K562 (cell line): ENCODE measurements at regions not wholly inside any gene's neighbourhood (a gene's known extent, or its start where the extent isn't known, plus 50 kb on each side); places are given as distances from the start of the nearest gene placed in this dataset.

Experiments
- ATAC-seq: fragments of 200-7000 bp; cut with Tn5 transposase; 3 replicates; pipeline ENCODE4 v1.9.1; 2020; ENCODE audit warnings: moderate library complexity
- BruUV-seq: library from RNA; stranded (reverse); fragments of 400-500 nt; replicated peaks from 2 replicates; lab custom pipeline; 2021; lab: Mats Ljungman, UMichigan
- CTCF ChIA-PET: fragments of 300-600 bp; formaldehyde crosslinking; extraction: SDS; loops from one replicate; lab custom pipeline; 2021; ENCODE audit warnings: low intra/inter-chr PET ratio; lab: Yijun Ruan, JAX
- POLR2A ChIA-PET: fragments of 300-600, 350-650 bp; sonication (Branson Sonifier 250); formaldehyde crosslinking; extraction: SDS; loops from one replicate; lab custom pipeline; 2021; ENCODE audit warnings: antibody characterized with exemption, inconsistent platforms; lab: Yijun Ruan, JAX
- DNase-seq, 4 experiments: peaks; one replicate each; pipeline versions ENCODE4 v3.0.0 to v3.0.0-alpha.2; 2011 to 2018; ENCODE audit warnings: low spot score in 3 of 4, mixed read lengths in 3 of 4; ENCODE audit errors: extremely low read depth in 1 of 4
- FAIRE-seq: peaks from 2 replicates; lab custom pipeline; 2011; peaks lifted over from hg19 to GRCh38; lab: Jason Lieb, UNC
- H2AFZ ChIP-seq: 2 replicates; pipeline ENCODE4 v1.6.0; 2011; ENCODE audit warnings: low read depth, low read length, control low read depth, inconsistent platforms
- H3K27ac ChIP-seq: fragments of 200-600 bp; 3 replicates; pipeline ENCODE4 v1.8.0; 2011; ENCODE audit warnings: low read depth, mild to moderate bottlenecking, control low read depth, inconsistent platforms, low read length, moderate library complexity, mixed read lengths; ENCODE audit errors: extremely low read depth
- H3K27me3 ChIP-seq, 2 experiments: fragments of 300-600 bp in 1 of 2; 2 replicates in 1 of 2; 3 replicates in 1 of 2; pipeline versions ENCODE4 v1.6.0 to v1.8.0; 2011; ENCODE audit warnings: inconsistent platforms in 2 of 2, low read length in 2 of 2, mild to moderate bottlenecking in 1 of 2, mixed read lengths in 1 of 2, moderate library complexity in 1 of 2; ENCODE audit not compliant: control insufficient read depth in 2 of 2, insufficient read depth in 2 of 2
- H3K36me3 ChIP-seq: fragments of 300-600 bp; 3 replicates; pipeline ENCODE4 v1.8.0; 2011; ENCODE audit warnings: mild to moderate bottlenecking, low read length, inconsistent platforms; ENCODE audit not compliant: control insufficient read depth, insufficient read depth
- H3K4me1 ChIP-seq, 2 experiments: fragments of 200-600 bp in 1 of 2; replicated peaks in 1 of 2; 2 replicates in 1 of 2; 3 replicates in 1 of 2; pipeline versions ENCODE4 v1.5.1 to v1.8.0; 2011; ENCODE audit warnings: inconsistent platforms in 2 of 2, low read length in 2 of 2, mild to moderate bottlenecking in 1 of 2, mixed read lengths in 1 of 2, moderate library complexity in 1 of 2; ENCODE audit not compliant: control insufficient read depth in 2 of 2, insufficient read depth in 2 of 2
- H3K4me2 ChIP-seq: 2 replicates; pipeline ENCODE4 v1.6.1; 2011; ENCODE audit warnings: low read length, control low read depth, inconsistent platforms, mixed read lengths; ENCODE audit not compliant: insufficient read depth
- H3K4me3 ChIP-seq: fragments of 200-600 bp; sonication (generic), shearing (Covaris generic); 2 replicates; pipeline ENCODE4 v1.5.1; 2016; ENCODE audit warnings: control low read depth, inconsistent platforms
- H3K79me2 ChIP-seq: fragments of 200-600 bp; 3 replicates; pipeline ENCODE4 v1.8.0; 2011; ENCODE audit warnings: low read length, inconsistent platforms; ENCODE audit not compliant: control insufficient read depth, insufficient read depth
- H3K9ac ChIP-seq, 2 experiments: 2 replicates each; pipeline versions ENCODE4 v1.6.0 to v1.6.1; 2011; ENCODE audit warnings: low read depth in 2 of 2, low read length in 2 of 2, control low read depth in 1 of 2, inconsistent platforms in 1 of 2, mild to moderate bottlenecking in 1 of 2, mixed read lengths in 1 of 2; ENCODE audit not compliant: insufficient read depth in 1 of 2
- H3K9me1 ChIP-seq: one replicate; pipeline ENCODE4 v1.6.0; 2011; ENCODE audit warnings: inconsistent platforms, mild to moderate bottlenecking, low read length, moderate library complexity; ENCODE audit not compliant: control insufficient read depth, insufficient read depth
- H3K9me3 ChIP-seq: replicated peaks from 2 replicates; pipeline ENCODE4 v1.5.1; 2011; ENCODE audit warnings: low read depth, low read length, inconsistent platforms; ENCODE audit not compliant: control insufficient read depth, insufficient read depth
- H4K20me1 ChIP-seq: replicated peaks from 2 replicates; pipeline ENCODE4 v1.6.1; 2011; ENCODE audit warnings: low read length, inconsistent platforms, mixed read lengths; ENCODE audit not compliant: control insufficient read depth, insufficient read depth
- CBX2 ChIP-seq: fragments of 200-600 bp; sonication (generic); IDR thresholded peaks from one replicate; pipeline ENCODE4 v1.6.1; 2012; ENCODE audit warnings: mild to moderate bottlenecking, low read length, inconsistent platforms; ENCODE audit not compliant: insufficient read depth, poor library complexity, severe bottlenecking
- CBX5 ChIP-seq: IDR thresholded peaks from 2 replicates; pipeline ENCODE4 v1.6.1; 2014; ENCODE audit warnings: low read depth, borderline replicate concordance
- ETV6 ChIP-seq, 3 experiments: fragments of 150-350 bp in 1 of 3; sonication (generic) in 1 of 3; formaldehyde crosslinking in 1 of 3; IDR thresholded peaks; 2 replicates each; pipeline versions ENCODE4 v1.6.1 to v1.8.0; 2014 to 2022; ENCODE audit warnings: borderline replicate concordance in 2 of 3, low read depth in 2 of 3, antibody characterized with exemption in 1 of 3, low read length in 1 of 3, mild to moderate bottlenecking in 1 of 3, missing genetic modification reagents in 1 of 3
- HIVEP1 ChIP-seq: fragments of 250-450 bp; sonication (Bioruptor Pico); IDR thresholded peaks from 2 replicates; pipeline ENCODE4 v1.4.0; 2020; ENCODE audit warnings: mild to moderate bottlenecking
- KHSRP ChIP-seq: fragments of 450-650 bp; IDR thresholded peaks from 2 replicates; pipeline ENCODE4 v1.6.1; 2017
- NCOA6 ChIP-seq: fragments of 450-650 bp; IDR thresholded peaks from 2 replicates; pipeline ENCODE4 v1.6.1; 2017; ENCODE audit warnings: mild to moderate bottlenecking
- PCBP2 ChIP-seq: fragments of 200-400 bp; formaldehyde crosslinking; IDR thresholded peaks from 2 replicates; pipeline ENCODE4 v1.6.1; 2018; ENCODE audit warnings: low read length, low read depth, mild to moderate bottlenecking, moderate library complexity; ENCODE audit not compliant: poor library complexity, severe bottlenecking
- ZNF133 ChIP-seq: fragments of 250-450 bp; sonication (Bioruptor Pico); IDR thresholded peaks from 2 replicates; pipeline ENCODE4 v1.4.0; 2020; ENCODE audit warnings: mild to moderate bottlenecking
- ZZZ3 ChIP-seq: fragments of 450-650 bp; IDR thresholded peaks from 2 replicates; pipeline ENCODE4 v1.6.1; 2016; ENCODE audit warnings: antibody characterized with exemption, mild to moderate bottlenecking, moderate library complexity
- WGBS: fragments of 100-300 bp; shearing (Covaris generic); methylation state at CpG from one replicate; pipeline ENCODE4 v1.1.6; 2016; ENCODE audit warnings: low coverage, mixed read lengths; ENCODE audit not compliant: insufficient coverage; ENCODE audit errors: missing lambda C conversion rate; 5-methylcytosine and 5-hydroxymethylcytosine counted together
- in situ Hi-C: fragments of 300-500 bp; cut with MboI; formaldehyde crosslinking; loops from 4 replicates; pipeline ENCODE4 v1.15.0; 2018; ENCODE audit warnings: inconsistent platforms, mixed read lengths
- intact Hi-C: fragments of 100-400 bp; cut with micrococcal nuclease; formaldehyde crosslinking; loops from 2 replicates; pipeline ENCODE4 v1.14.2; 2022
- TF ChIP-seq, protein P1 (sequence below): fragments of 250-450 bp; sonication (Bioruptor Pico); IDR thresholded peaks from 2 replicates; pipeline ENCODE4 v1.8.0; 2021; ENCODE audit warnings: mild to moderate bottlenecking, moderate library complexity
- TF ChIP-seq, protein P2 (sequence below): sonication (generic); formaldehyde crosslinking; IDR thresholded peaks from 2 replicates; pipeline ENCODE4 v1.8.0; 2022; ENCODE audit warnings: mild to moderate bottlenecking, low read depth, missing genetic modification reagents
- TF ChIP-seq, protein P3 (sequence below): fragments of 250-450 bp; sonication (Bioruptor Pico); IDR thresholded peaks from 2 replicates; pipeline ENCODE4 v1.5.0; 2021
- TF ChIP-seq, protein P4 (sequence below): sonication (generic); formaldehyde crosslinking; IDR thresholded peaks from 2 replicates; pipeline ENCODE4 v1.8.0; 2022; ENCODE audit warnings: missing genetic modification reagents, mild to moderate bottlenecking, borderline replicate concordance
- TF ChIP-seq, protein P5 (sequence below): sonication (generic); formaldehyde crosslinking; IDR thresholded peaks from 2 replicates; pipeline ENCODE4 v1.8.0; 2023; ENCODE audit warnings: mild to moderate bottlenecking, missing genetic modification reagents

DNA sequence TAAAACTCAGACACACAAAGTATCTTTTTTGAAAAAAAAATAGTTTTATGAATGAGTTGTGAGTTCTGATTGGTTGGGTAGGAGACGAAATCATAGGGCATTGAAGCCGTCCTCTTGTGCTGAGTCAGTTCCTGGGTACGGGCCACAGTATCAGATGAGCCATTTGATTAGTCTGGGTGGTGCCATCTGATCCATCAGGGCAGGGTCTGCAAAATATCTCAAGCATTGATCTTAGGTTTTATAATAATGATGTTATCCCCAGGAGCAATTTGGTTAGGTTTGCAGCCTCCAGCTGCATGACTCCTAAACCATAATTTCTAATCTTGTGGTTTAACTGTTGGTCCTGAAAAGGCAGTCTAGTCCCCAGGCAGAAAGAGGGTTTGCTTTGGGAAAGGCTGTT is 1310.6 kb downstream of the SLITRK1 start:
- intact Hi-C loops, result no loop called here
- Histone ChIP-seq H3K9me1 (no peaks in the 10 kb centered on the region), H2AFZ (no peak overlapping the region), H3K27me3 (no peaks in the 10 kb centered on the region), H3K4me2 (no peak overlapping the region), H3K36me3 (no peaks in the 10 kb centered on the region), H3K9ac (no peak overlapping the region), H3K4me1 (no peaks in the 10 kb centered on the region), H3K79me2 (no peaks in the 10 kb centered on the region), H3K9me3 (no peaks in the 10 kb centered on the region), H3K27ac (no peak overlapping the region), H4K20me1 (no peaks in the 10 kb centered on the region), H3K4me3 (no peak overlapping the region)
- 0% methylated on average over 3 of the region's 3 CpGs for WGBS
- FAIRE-seq, result no peak
- in situ Hi-C loops, result no loop called here
- ATAC-seq, result no peak
- no peak for DNase-seq
- POLR2A ChIA-PET, result no interaction called here
- no TSS peak for BruUV-seq
- CTCF ChIA-PET, result no interaction called here
- no peak for TF ChIP-seq KHSRP
- TF ChIP-seq ETV6 (IDR thresholded peaks at IDR 0.05; ENCODE audit: borderline replicate concordance in 1 of 2, low read depth in 2 of 2, low read length in 1 of 2), result no peak
- no peak for TF ChIP-seq ETV6 (CRISPR knock-in tag; IDR thresholded peaks at IDR 0.05; ENCODE audit: borderline replicate concordance)
- no peak for TF ChIP-seq NCOA6
- TF ChIP-seq, protein P1, sequence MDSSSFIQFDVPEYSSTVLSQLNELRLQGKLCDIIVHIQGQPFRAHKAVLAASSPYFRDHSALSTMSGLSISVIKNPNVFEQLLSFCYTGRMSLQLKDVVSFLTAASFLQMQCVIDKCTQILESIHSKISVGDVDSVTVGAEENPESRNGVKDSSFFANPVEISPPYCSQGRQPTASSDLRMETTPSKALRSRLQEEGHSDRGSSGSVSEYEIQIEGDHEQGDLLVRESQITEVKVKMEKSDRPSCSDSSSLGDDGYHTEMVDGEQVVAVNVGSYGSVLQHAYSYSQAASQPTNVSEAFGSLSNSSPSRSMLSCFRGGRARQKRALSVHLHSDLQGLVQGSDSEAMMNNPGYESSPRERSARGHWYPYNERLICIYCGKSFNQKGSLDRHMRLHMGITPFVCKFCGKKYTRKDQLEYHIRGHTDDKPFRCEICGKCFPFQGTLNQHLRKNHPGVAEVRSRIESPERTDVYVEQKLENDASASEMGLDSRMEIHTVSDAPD (CRISPR knock-in tag), result no peak
- TF ChIP-seq, protein P2, sequence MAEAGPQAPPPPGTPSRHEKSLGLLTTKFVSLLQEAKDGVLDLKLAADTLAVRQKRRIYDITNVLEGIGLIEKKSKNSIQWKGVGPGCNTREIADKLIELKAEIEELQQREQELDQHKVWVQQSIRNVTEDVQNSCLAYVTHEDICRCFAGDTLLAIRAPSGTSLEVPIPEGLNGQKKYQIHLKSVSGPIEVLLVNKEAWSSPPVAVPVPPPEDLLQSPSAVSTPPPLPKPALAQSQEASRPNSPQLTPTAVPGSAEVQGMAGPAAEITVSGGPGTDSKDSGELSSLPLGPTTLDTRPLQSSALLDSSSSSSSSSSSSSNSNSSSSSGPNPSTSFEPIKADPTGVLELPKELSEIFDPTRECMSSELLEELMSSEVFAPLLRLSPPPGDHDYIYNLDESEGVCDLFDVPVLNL (CRISPR knock-in tag), result no peak
- TF ChIP-seq CBX5, result no peak
- TF ChIP-seq, protein P3, sequence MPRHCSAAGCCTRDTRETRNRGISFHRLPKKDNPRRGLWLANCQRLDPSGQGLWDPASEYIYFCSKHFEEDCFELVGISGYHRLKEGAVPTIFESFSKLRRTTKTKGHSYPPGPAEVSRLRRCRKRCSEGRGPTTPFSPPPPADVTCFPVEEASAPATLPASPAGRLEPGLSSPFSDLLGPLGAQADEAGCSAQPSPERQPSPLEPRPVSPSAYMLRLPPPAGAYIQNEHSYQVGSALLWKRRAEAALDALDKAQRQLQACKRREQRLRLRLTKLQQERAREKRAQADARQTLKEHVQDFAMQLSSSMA (CRISPR knock-in tag), result no peak
- TF ChIP-seq, protein P4, sequence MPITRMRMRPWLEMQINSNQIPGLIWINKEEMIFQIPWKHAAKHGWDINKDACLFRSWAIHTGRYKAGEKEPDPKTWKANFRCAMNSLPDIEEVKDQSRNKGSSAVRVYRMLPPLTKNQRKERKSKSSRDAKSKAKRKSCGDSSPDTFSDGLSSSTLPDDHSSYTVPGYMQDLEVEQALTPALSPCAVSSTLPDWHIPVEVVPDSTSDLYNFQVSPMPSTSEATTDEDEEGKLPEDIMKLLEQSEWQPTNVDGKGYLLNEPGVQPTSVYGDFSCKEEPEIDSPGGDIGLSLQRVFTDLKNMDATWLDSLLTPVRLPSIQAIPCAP (CRISPR knock-in tag), result no peak
- no peak for TF ChIP-seq ZNF133 (CRISPR knock-in tag)
- TF ChIP-seq, protein P5, sequence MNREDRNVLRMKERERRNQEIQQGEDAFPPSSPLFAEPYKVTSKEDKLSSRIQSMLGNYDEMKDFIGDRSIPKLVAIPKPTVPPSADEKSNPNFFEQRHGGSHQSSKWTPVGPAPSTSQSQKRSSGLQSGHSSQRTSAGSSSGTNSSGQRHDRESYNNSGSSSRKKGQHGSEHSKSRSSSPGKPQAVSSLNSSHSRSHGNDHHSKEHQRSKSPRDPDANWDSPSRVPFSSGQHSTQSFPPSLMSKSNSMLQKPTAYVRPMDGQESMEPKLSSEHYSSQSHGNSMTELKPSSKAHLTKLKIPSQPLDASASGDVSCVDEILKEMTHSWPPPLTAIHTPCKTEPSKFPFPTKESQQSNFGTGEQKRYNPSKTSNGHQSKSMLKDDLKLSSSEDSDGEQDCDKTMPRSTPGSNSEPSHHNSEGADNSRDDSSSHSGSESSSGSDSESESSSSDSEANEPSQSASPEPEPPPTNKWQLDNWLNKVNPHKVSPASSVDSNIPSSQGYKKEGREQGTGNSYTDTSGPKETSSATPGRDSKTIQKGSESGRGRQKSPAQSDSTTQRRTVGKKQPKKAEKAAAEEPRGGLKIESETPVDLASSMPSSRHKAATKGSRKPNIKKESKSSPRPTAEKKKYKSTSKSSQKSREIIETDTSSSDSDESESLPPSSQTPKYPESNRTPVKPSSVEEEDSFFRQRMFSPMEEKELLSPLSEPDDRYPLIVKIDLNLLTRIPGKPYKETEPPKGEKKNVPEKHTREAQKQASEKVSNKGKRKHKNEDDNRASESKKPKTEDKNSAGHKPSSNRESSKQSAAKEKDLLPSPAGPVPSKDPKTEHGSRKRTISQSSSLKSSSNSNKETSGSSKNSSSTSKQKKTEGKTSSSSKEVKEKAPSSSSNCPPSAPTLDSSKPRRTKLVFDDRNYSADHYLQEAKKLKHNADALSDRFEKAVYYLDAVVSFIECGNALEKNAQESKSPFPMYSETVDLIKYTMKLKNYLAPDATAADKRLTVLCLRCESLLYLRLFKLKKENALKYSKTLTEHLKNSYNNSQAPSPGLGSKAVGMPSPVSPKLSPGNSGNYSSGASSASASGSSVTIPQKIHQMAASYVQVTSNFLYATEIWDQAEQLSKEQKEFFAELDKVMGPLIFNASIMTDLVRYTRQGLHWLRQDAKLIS, result no peak
- TF ChIP-seq HIVEP1 (CRISPR knock-in tag), result no peak
- no peak for TF ChIP-seq ZZZ3
- TF ChIP-seq CBX2, result no peak
- no peak for TF ChIP-seq PCBP2
